ENCODE measurements at regions not wholly inside any gene's neighbourhood (a gene's known extent, or its start where the extent isn't known, plus 50 kb on each side); places are given as distances from the start of the nearest gene placed in this dataset.

GRCh38 chr15:66643033-66643432 lies 59.0 kb upstream of the SMAD6 start (continued):
- TF ChIP-seq E2F1 (CRISPR knock-in tag; IDR thresholded peaks at IDR 0.05): no peak

- no peaks in the 10 kb centered on the region for H3K9me3 Mint-ChIP-seq
- no peaks in the 10 kb centered on the region for H3K36me3 Mint-ChIP-seq
- ChIA-PET POLR2A (no interaction called here), CTCF (interaction anchor here (6.3 kb wide), 1 partner anchor 25 kb away, joined by 24 read pairs; no protein-coding TSS in a partner anchor)
- no peaks in the 10 kb centered on the region for H3K27me3 Mint-ChIP-seq (ENCODE audit: low read depth)
- ATAC-seq (no peak), DNase-seq (ENCODE audit: low spot score) (no peak)
- peaks cover 3% of the 10 kb centered on the region for H3K4me1 Mint-ChIP-seq
- TF ChIP-seq CDX4 (CRISPR knock-in tag; IDR thresholded peaks at IDR 0.05; ENCODE audit: borderline replicate concordance): no peak
- TF ChIP-seq SMAD3 (CRISPR knock-in tag; IDR thresholded peaks at IDR 0.05; ENCODE audit: borderline replicate concordance): no peak
- TF ChIP-seq USF1 (CRISPR knock-in tag; IDR thresholded peaks at IDR 0.05): no peak
- no peak for TF ChIP-seq STAT6 (CRISPR knock-in tag; conservative IDR thresholded peaks at IDR 0.05; ENCODE audit: low read depth)
- H3K4me3 Mint-ChIP-seq: no peak overlapping the region
- H3K27ac Mint-ChIP-seq: no peak overlapping the region
Observed at GRCh38 chr15:66644000-66644787, 57.8 kb upstream of the SMAD6 start.

- ATAC-seq (no peak), DNase-seq (ENCODE audit: low spot score) (no peak)
- Mint-ChIP-seq H3K9me3 (no peaks in the 10 kb centered on the region), H3K27ac (no peak overlapping the region), H3K4me3 (no peak overlapping the region), H3K27me3 (ENCODE audit: low read depth) (no peaks in the 10 kb centered on the region; the same call in 1 of the 2 replicates), H3K4me1 (peaks cover 9% of the 10 kb centered on the region), H3K36me3 (no peaks in the 10 kb centered on the region)
- TF ChIP-seq RORB (CRISPR knock-in tag; IDR thresholded peaks at IDR 0.05) (no peak), ZMAT4 (CRISPR knock-in tag; IDR thresholded peaks at IDR 0.05) (no peak), ZNF138 (CRISPR knock-in tag; conservative IDR thresholded peaks at IDR 0.05) (no peak), ZNF532 (CRISPR knock-in tag; IDR thresholded peaks at IDR 0.05; ENCODE audit: borderline replicate concordance) (no peak), ZBTB43 (CRISPR knock-in tag; IDR thresholded peaks at IDR 0.05) (no peak), TEAD4 (CRISPR knock-in tag; IDR thresholded peaks at IDR 0.05) (no peak), CBFB (CRISPR knock-in tag; IDR thresholded peaks at IDR 0.05; ENCODE audit: low read depth) (no peak), GABPB1 (CRISPR knock-in tag; IDR thresholded peaks at IDR 0.05) (no peak), FOXJ3 (CRISPR knock-in tag; IDR thresholded peaks at IDR 0.05; ENCODE audit: borderline replicate concordance) (no peak)
- CTCF ChIA-PET: interaction anchor here (6.3 kb wide), 1 partner anchor 26 kb away, joined by 24 read pairs; no protein-coding TSS in a partner anchor
- POLR2A ChIA-PET: no interaction called here
Observed at GRCh38 chr15:66644869-66645268, 57.2 kb upstream of the SMAD6 start.

All from WTC11 (cell line).